ENCODE measurements at regions not wholly inside any gene's neighbourhood (a gene's known extent, or its start where the extent isn't known, plus 50 kb on each side); places are given as distances from the start of the nearest gene placed in this dataset.

- intact Hi-C loops (cut with DNase I, micrococcal nuclease): no loop called here
- H3K4me3 Mint-ChIP-seq: no peak overlapping the region
- H3K36me3 ChIP-seq (ENCODE audit: insufficient read depth, low read length): no peaks in the 10 kb centered on the region
- H3K27ac Mint-ChIP-seq: no peak overlapping the region
- no peaks in the 10 kb centered on the region for H3K4me1 ChIP-seq (ENCODE audit: insufficient read depth, low read length)
- no peak for TF ChIP-seq CTCF (IDR thresholded peaks at IDR 0.05)
- no peak overlapping the region for H3K27ac ChIP-seq (ENCODE audit: low read depth in 1 of 2, low read length in 2 of 2)
- POLR2A ChIA-PET: no interaction called here
- ATAC-seq (ENCODE audit: poor library complexity) (no peak), DNase-seq (no peak)
- CTCF ChIA-PET: no interaction called here
- H3K9me3 Mint-ChIP-seq: peaks cover 2% of the 10 kb centered on the region
- H3K4me3 ChIP-seq (ENCODE audit: low read length): no peak overlapping the region
- no peaks in the 10 kb centered on the region for H3K4me1 Mint-ChIP-seq (ENCODE audit: low read depth)
- no peaks in the 10 kb centered on the region for H3K27me3 Mint-ChIP-seq
- H3K27me3 ChIP-seq (ENCODE audit: control insufficient read depth in 1 of 2, insufficient read depth in 2 of 2, low read length in 2 of 2): no peaks in the 10 kb centered on the region
- no peaks in the 10 kb centered on the region for H3K9me3 ChIP-seq (ENCODE audit: control insufficient read depth in 1 of 2, insufficient read depth in 1 of 2, low read length in 2 of 2)
- no peaks in the 10 kb centered on the region for H3K36me3 Mint-ChIP-seq (ENCODE audit: low read depth)
Observed at GRCh38 chr20:11170565-11170964, 496.8 kb upstream of the JAG1 start.

- intact Hi-C loops (cut with DNase I, micrococcal nuclease): no loop called here
- no peak overlapping the region for H3K4me3 ChIP-seq (ENCODE audit: low read length)
- H3K36me3 ChIP-seq (ENCODE audit: insufficient read depth, low read length): no peaks in the 10 kb centered on the region
- H3K9me3 Mint-ChIP-seq: no peaks in the 10 kb centered on the region
- no peaks in the 10 kb centered on the region for H3K9me3 ChIP-seq (ENCODE audit: control insufficient read depth in 1 of 2, insufficient read depth in 1 of 2, low read length in 2 of 2)
- POLR2A ChIA-PET: no interaction called here
- no peak for ATAC-seq (ENCODE audit: poor library complexity)
- no peak for TF ChIP-seq CTCF (IDR thresholded peaks at IDR 0.05)
- H3K36me3 Mint-ChIP-seq (ENCODE audit: low read depth): no peaks in the 10 kb centered on the region
- H3K4me1 ChIP-seq (ENCODE audit: insufficient read depth, low read length): no peaks in the 10 kb centered on the region
- H3K4me1 Mint-ChIP-seq (ENCODE audit: low read depth): no peaks in the 10 kb centered on the region
- no peak for DNase-seq
- no peak overlapping the region for H3K4me3 Mint-ChIP-seq
- no peaks in the 10 kb centered on the region for H3K27me3 Mint-ChIP-seq
- CTCF ChIA-PET: no interaction called here
- no peaks in the 10 kb centered on the region for H3K27me3 ChIP-seq (ENCODE audit: control insufficient read depth in 1 of 2, insufficient read depth in 2 of 2, low read length in 2 of 2)
- no peak overlapping the region for H3K27ac ChIP-seq (ENCODE audit: low read depth in 1 of 2, low read length in 2 of 2)
- no peak overlapping the region for H3K27ac Mint-ChIP-seq
Observed at GRCh38 chr20:11172881-11173280, 499.1 kb upstream of the JAG1 start.

GRCh38 chr20:11173916-11174315 is 500.1 kb upstream of the JAG1 start:
- Mint-ChIP-seq H3K27ac (no peak overlapping the region), H3K4me1 (ENCODE audit: low read depth) (no peaks in the 10 kb centered on the region), H3K9me3 (no peaks in the 10 kb centered on the region), H3K36me3 (ENCODE audit: low read depth) (no peaks in the 10 kb centered on the region), H3K4me3 (no peak overlapping the region), H3K27me3 (no peaks in the 10 kb centered on the region)
- intact Hi-C loops (cut with DNase I, micrococcal nuclease): no loop called here
- H3K4me3 ChIP-seq (ENCODE audit: low read length): no peak overlapping the region
- no peaks in the 10 kb centered on the region for H3K4me1 ChIP-seq (ENCODE audit: insufficient read depth, low read length)
- no peak for TF ChIP-seq CTCF (IDR thresholded peaks at IDR 0.05)
- no peaks in the 10 kb centered on the region for H3K36me3 ChIP-seq (ENCODE audit: insufficient read depth, low read length)
- no peak for DNase-seq
- H3K27me3 ChIP-seq (ENCODE audit: control insufficient read depth in 1 of 2, insufficient read depth in 2 of 2, low read length in 2 of 2): no peaks in the 10 kb centered on the region
- ChIA-PET CTCF (no interaction called here), POLR2A (no interaction called here)
- no peak for ATAC-seq (ENCODE audit: poor library complexity)
- H3K9me3 ChIP-seq (ENCODE audit: control insufficient read depth in 1 of 2, insufficient read depth in 1 of 2, low read length in 2 of 2): no peaks in the 10 kb centered on the region
- H3K27ac ChIP-seq (ENCODE audit: low read depth in 1 of 2, low read length in 2 of 2): no peak overlapping the region

Measured in CD4-positive, alpha-beta T cell (primary cell).